ENCODE measurements at regions not wholly inside any gene's neighbourhood (a gene's known extent, or its start where the extent isn't known, plus 50 kb on each side); places are given as distances from the start of the nearest gene placed in this dataset.

DNA sequence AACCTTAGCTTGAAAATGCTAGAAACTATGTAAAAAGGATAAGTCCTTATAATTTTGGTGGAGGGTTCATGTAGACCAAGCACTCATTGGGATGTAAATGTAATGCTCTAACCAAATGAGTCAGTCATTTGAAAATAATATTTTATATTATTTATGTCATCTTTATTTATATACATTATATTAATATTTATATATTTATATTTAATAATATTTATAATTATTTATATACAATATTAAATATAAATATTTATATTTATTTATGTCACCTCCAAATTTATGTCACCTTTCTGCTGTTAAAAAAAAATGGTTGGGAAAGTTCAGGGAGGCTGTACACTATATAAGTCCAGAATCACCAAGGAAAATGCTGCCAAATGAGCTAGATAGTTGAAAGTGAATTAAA, 254.3 kb downstream of the FIGN start:
- TF ChIP-seq, protein P1, sequence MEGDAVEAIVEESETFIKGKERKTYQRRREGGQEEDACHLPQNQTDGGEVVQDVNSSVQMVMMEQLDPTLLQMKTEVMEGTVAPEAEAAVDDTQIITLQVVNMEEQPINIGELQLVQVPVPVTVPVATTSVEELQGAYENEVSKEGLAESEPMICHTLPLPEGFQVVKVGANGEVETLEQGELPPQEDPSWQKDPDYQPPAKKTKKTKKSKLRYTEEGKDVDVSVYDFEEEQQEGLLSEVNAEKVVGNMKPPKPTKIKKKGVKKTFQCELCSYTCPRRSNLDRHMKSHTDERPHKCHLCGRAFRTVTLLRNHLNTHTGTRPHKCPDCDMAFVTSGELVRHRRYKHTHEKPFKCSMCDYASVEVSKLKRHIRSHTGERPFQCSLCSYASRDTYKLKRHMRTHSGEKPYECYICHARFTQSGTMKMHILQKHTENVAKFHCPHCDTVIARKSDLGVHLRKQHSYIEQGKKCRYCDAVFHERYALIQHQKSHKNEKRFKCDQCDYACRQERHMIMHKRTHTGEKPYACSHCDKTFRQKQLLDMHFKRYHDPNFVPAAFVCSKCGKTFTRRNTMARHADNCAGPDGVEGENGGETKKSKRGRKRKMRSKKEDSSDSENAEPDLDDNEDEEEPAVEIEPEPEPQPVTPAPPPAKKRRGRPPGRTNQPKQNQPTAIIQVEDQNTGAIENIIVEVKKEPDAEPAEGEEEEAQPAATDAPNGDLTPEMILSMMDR (IDR thresholded peaks at IDR 0.05; ENCODE audit: low read depth, low read length) = no peak
- no peak for TF ChIP-seq EZH2phosphoT487 (IDR thresholded peaks at IDR 0.05; ENCODE audit: low read depth)

Measured in OCI-LY3 (cell line).